ENCODE measurements at regions not wholly inside any gene's neighbourhood (a gene's known extent, or its start where the extent isn't known, plus 50 kb on each side); places are given as distances from the start of the nearest gene placed in this dataset.

GRCh38 chr2:21254170-21254965 is 130.6 kb downstream of the TDRD15 start:
- no peak for DNase-seq

DNA sequence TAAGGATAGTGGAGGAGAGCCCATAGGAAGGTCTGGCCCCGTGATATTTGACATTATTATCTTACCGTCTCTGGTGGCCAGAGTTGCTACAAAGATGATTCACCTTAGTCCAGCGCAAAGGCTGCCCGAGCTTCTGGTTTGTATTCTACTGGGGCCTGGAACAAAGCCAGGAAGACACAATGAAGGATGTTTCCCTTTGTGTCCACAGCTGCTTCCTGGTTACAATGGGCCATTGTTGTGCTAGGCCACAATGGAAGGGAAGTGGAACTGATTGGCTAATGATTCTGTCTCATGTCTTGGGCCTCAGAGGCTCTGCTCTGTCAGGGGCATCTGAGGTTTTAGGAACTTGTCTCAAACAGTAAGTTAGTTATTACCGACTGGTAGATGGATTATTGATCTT is 132.2 kb downstream of the TDRD15 start:
- DNase-seq, result peak; percentile 70

DNA sequence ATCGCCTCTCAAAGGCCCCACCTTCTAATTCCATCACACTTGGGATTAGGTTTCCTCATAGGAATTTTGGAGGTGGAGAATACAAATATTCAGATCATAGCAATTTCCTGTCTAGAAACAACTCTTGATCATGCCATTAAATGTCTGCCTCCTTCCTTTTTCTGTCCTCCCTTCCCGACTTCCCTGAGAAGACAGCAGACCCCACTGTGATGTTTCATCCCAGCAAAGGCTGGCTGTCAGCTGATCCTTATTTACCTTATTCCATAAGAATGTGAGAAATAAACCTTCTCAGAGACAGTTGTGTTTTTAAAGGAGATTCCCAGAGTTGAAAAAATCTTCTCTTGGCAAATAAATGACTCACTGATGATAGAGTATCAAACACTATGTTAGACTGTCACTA is 133.9 kb downstream of the TDRD15 start:
- no peak for DNase-seq

- no peak for DNase-seq
Observed at GRCh38 chr2:21258082-21258481, 134.3 kb downstream of the TDRD15 start.

DNA sequence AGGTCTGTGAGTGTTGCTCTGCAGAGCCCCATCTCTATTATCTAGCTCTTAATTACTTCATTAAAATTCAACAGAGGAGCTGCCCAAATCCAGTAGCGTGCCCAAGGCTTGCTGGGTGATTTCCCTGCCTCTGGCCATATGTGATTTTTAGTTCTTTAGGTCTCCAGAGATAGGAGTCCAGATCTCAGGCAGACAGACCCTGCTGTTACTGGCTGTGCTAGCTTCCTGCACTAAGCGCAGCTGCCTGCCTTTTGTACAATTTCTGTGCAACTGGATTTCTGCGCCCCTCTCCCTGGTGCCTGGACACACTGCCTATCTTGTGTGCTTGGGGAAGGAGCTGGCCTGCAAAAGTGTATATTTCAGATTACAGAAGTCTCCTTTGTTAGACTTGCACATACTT is 136.5 kb downstream of the TDRD15 start:
- no peak for DNase-seq

GRCh38 chr2:21261591-21261990 is 137.8 kb downstream of the TDRD15 start:
- DNase-seq, result no peak

- DNase-seq, result no peak
Observed at GRCh38 chr2:21262426-21262940, 138.7 kb downstream of the TDRD15 start.

DNA sequence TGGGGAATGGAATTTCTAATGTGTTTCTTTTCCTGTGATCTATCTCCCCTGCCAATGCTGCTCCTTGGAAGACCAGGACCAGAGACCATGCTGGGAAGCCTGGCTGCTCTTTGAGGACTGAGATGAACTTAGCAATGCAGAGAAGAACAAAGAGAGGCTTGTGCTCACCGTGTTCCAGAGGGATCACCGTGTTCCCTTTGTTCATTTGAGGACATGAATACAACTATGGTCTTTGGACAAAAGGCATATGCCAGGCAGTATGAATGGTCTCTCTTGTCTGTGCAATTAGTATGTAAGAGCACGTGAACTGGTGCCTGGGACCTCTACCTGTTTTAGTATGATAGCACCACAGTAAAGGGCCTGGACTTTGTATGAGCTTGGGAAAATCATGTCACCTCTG is 139.9 kb downstream of the TDRD15 start:
- no peak for DNase-seq

DNA sequence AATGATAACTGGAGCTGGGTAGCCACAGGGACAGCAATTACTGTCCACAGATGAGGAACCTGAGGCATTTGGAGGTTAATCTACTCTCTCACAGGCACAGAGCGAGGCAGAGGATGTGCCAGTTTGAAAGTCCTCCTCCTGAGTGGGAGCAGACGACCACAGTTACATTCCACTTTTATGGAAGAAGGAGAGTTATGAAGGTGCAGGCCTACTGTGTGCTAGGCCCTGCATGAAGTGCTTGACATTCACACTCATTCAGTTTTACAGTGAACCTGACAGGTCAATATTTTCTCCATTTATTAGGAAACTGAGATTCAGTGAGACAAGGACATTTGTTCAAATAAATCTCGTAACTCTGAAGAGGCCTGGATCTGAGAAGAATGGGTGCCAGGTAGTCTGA is 142.0 kb downstream of the TDRD15 start:
- DNase-seq, result no peak

DNA sequence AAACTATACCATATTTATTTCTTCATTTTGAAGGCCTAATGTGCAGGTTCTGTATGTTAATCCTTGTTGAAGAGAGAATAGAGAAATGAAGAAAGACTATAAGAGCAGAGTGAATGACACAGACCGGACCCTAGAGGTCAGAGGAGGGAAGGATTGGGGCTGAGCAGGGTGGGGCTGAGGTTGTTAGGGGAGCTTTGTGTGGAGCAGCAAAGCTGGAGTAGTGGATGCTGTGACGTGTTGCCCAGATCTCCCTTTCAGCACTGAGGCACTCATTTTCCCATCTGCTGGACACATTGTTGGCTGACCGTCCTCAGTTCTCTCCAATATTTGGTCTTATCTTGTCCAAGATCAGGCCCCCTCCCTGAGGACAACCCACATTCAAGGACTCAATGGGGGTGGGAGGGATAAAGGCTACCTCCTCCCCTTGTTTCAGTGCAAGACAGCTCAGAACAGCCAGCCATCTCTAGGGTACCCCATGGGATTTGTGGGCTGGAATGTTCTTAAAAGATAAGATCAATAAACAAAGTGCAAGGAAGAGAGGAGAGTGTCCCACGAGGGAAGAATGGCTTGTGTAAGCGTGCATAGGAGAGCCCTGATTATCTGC is 143.6 kb downstream of the TDRD15 start:
- no peak for DNase-seq

- no peak for DNase-seq
Observed at GRCh38 chr2:21268197-21268877, 144.6 kb downstream of the TDRD15 start.

DNA sequence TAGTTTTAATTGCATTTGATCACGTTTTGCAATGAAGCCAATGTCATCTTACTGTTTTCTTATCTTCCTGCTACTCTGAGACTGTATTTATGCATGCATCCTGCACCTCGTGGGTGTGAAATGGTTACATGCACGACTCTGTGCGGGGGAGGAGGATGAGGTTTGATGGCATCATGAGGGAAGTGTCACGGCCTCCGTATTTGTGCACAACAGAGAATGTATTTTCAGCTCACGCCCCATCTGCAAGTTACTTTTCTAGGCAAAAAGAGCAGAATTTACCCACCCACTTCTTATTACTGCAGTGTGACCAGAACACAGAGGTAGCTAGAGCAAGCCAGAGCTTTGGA is 145.1 kb downstream of the TDRD15 start:
- no peak for DNase-seq

GRCh38 chr2:21269382-21269781 is 145.6 kb downstream of the TDRD15 start:
- no peak for DNase-seq

GRCh38 chr2:21270083-21270491 is 146.3 kb downstream of the TDRD15 start:
- no peak for DNase-seq

GRCh38 chr2:21270708-21271122 is 146.9 kb downstream of the TDRD15 start:
- DNase-seq, result no peak

DNA sequence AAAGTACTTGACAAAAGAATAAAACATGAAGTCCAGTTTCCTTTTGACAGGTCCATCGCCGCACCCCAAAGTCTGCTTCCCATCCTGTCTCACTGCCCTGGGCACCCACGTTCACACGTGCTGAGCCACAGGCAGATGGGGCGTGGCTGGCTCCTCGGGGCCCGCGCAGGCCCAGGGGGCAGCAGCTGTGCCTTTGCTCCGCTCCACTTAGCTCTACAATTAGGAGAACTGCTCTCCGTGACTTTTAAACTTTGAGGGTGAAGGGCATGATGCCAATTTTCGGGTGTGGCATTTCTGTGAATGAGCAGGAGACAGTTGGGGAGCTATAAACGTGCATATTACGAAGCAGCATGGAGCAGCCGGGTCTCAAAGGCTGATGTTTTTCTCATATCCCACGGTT is 152.4 kb downstream of the TDRD15 start:
- no peak for DNase-seq

- DNase-seq, result no peak
Observed at GRCh38 chr2:21277068-21278056, 153.6 kb downstream of the TDRD15 start.

DNA sequence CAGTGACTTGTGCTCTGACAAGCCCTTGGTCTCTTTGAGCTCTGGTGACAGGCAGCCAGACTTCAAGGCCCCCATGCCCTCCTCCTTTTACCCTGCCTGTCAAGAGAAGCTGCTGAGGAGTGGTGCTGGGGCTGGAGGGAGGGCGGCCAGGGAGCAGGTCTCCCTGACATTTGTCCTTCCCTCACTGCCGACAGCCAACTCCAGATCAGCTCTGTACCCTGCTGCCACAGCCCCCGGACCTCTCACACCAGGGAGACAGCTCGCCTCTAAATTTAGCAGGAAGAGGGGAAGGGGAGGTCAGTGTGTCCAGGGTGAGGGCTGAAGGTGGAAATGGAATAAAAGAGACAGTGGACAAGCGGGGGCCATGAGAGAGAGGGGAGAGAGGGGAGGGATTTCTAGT is 155.8 kb downstream of the TDRD15 start:
- no peak for DNase-seq

- no peak for DNase-seq
Observed at GRCh38 chr2:21280793-21281192, 157.0 kb downstream of the TDRD15 start.

DNA sequence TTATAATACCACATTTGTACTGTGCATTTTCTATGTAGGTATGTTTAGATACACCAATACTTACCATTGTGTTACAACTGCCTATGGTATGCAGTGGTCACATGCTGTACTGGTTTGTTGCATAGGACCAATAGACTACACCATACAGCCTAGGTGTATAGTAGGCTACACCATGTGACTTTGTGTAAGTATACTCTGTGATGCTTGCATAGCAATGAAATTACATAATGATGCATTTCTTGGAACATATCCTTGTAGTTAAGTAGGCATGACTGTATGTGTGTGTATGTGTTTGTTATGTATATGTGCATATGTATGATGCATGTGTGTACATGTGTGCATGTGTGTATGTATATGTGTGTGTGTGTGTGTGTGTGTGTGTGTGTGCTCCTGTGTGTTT is 157.6 kb downstream of the TDRD15 start:
- DNase-seq, result no peak

- DNase-seq, result no peak
Observed at GRCh38 chr2:21281791-21282514, 158.2 kb downstream of the TDRD15 start.

- no peak for DNase-seq
Observed at GRCh38 chr2:21282515-21282898, 158.7 kb downstream of the TDRD15 start.
